ENCODE measurements at regions not wholly inside any gene's neighbourhood (a gene's known extent, or its start where the extent isn't known, plus 50 kb on each side); places are given as distances from the start of the nearest gene placed in this dataset.

GRCh38 chr13:73401769-73402168, 343.0 kb downstream of the KLF5 start:
- Histone ChIP-seq H3K27ac (ENCODE audit: low read depth in 1 of 2, low read length in 2 of 2) (no peak overlapping the region), H3K9me3 (ENCODE audit: control insufficient read depth in 1 of 2, insufficient read depth in 1 of 2, low read length in 2 of 2) (no peaks in the 10 kb centered on the region), H3K27me3 (ENCODE audit: control insufficient read depth in 1 of 2, insufficient read depth in 2 of 2, low read length in 2 of 2) (no peaks in the 10 kb centered on the region), H3K4me1 (ENCODE audit: insufficient read depth, low read length) (no peaks in the 10 kb centered on the region), H3K36me3 (ENCODE audit: insufficient read depth, low read length) (no peaks in the 10 kb centered on the region), H3K4me3 (ENCODE audit: low read length) (no peak overlapping the region)
- DNase-seq (no peak), ATAC-seq (ENCODE audit: poor library complexity) (no peak)
- ChIA-PET POLR2A (no interaction called here), CTCF (no interaction called here)
- Mint-ChIP-seq H3K9me3 (no peaks in the 10 kb centered on the region), H3K4me3 (no peak overlapping the region), H3K27ac (no peak overlapping the region), H3K36me3 (ENCODE audit: low read depth) (no peaks in the 10 kb centered on the region), H3K27me3 (no peaks in the 10 kb centered on the region), H3K4me1 (ENCODE audit: low read depth) (no peaks in the 10 kb centered on the region)
- no peak for TF ChIP-seq CTCF (IDR thresholded peaks at IDR 0.05)
- intact Hi-C loops (cut with DNase I, micrococcal nuclease): no loop called here

GRCh38 chr13:73399347-73400216, 340.8 kb downstream of the KLF5 start:
- no peak for ATAC-seq (ENCODE audit: poor library complexity)
- Mint-ChIP-seq H3K4me1 (ENCODE audit: low read depth) (no peaks in the 10 kb centered on the region), H3K27me3 (no peaks in the 10 kb centered on the region), H3K4me3 (no peak overlapping the region), H3K27ac (no peak overlapping the region), H3K9me3 (no peaks in the 10 kb centered on the region), H3K36me3 (ENCODE audit: low read depth) (no peaks in the 10 kb centered on the region)
- H3K4me1 ChIP-seq (ENCODE audit: insufficient read depth, low read length): no peaks in the 10 kb centered on the region
- no peak for TF ChIP-seq CTCF (IDR thresholded peaks at IDR 0.05)
- ChIA-PET POLR2A (no interaction called here), CTCF (no interaction called here)
- no peak for DNase-seq
- H3K27me3 ChIP-seq (ENCODE audit: control insufficient read depth in 1 of 2, insufficient read depth in 2 of 2, low read length in 2 of 2): no peaks in the 10 kb centered on the region
- no peaks in the 10 kb centered on the region for H3K9me3 ChIP-seq (ENCODE audit: control insufficient read depth in 1 of 2, insufficient read depth in 1 of 2, low read length in 2 of 2)
- H3K36me3 ChIP-seq (ENCODE audit: insufficient read depth, low read length): no peaks in the 10 kb centered on the region
- no peak overlapping the region for H3K4me3 ChIP-seq (ENCODE audit: low read length)
- H3K27ac ChIP-seq (ENCODE audit: low read depth in 1 of 2, low read length in 2 of 2): no peak overlapping the region
- intact Hi-C loops (cut with DNase I, micrococcal nuclease): no loop called here

- no peaks in the 10 kb centered on the region for H3K9me3 ChIP-seq (ENCODE audit: control insufficient read depth in 1 of 2, insufficient read depth in 1 of 2, low read length in 2 of 2)
- no peak overlapping the region for H3K27ac Mint-ChIP-seq
Observed at GRCh38 chr13:73397496-73398305, 338.9 kb downstream of the KLF5 start.

More at GRCh38 chr13:73397496-73398305, 338.9 kb downstream of the KLF5 start:
- ChIA-PET POLR2A (no interaction called here), CTCF (no interaction called here)
- Mint-ChIP-seq H3K27me3 (no peaks in the 10 kb centered on the region), H3K9me3 (no peaks in the 10 kb centered on the region), H3K36me3 (ENCODE audit: low read depth) (no peaks in the 10 kb centered on the region), H3K4me3 (no peak overlapping the region), H3K4me1 (ENCODE audit: low read depth) (no peaks in the 10 kb centered on the region)
- no peaks in the 10 kb centered on the region for H3K27me3 ChIP-seq (ENCODE audit: control insufficient read depth in 1 of 2, insufficient read depth in 2 of 2, low read length in 2 of 2)
- ATAC-seq (ENCODE audit: poor library complexity) (no peak), DNase-seq (no peak)
- TF ChIP-seq CTCF (IDR thresholded peaks at IDR 0.05): no peak
- no peak overlapping the region for H3K27ac ChIP-seq (ENCODE audit: low read depth in 1 of 2, low read length in 2 of 2)
- intact Hi-C loops (cut with DNase I, micrococcal nuclease): no loop called here
- H3K36me3 ChIP-seq (ENCODE audit: insufficient read depth, low read length): no peaks in the 10 kb centered on the region
- no peaks in the 10 kb centered on the region for H3K4me1 ChIP-seq (ENCODE audit: insufficient read depth, low read length)
- no peak overlapping the region for H3K4me3 ChIP-seq (ENCODE audit: low read length)
